Liver (tissue), 8 donors: ENCODE measurements at regions not wholly inside any gene's neighbourhood (a gene's known extent, or its start where the extent isn't known, plus 50 kb on each side); places are given as distances from the start of the nearest gene placed in this dataset.

ENCODE experiments used
- DNase-seq: peaks from one replicate; pipeline ENCODE4 v3.0.0-alpha.2; 2017; ENCODE audit warnings: low spot score
- H3K27ac ChIP-seq, 2 donors: one replicate each; pipeline ENCODE4 v1.7.0; 2013; ENCODE audit warnings: inconsistent platforms in 2 of 2, low read length in 2 of 2, control low read depth in 1 of 2, low read depth in 1 of 2, mild to moderate bottlenecking in 1 of 2
- H3K27me3 ChIP-seq, 4 donors: one replicate each; pipeline versions ENCODE4 v1.6.1 to v1.7.0; 2013; ENCODE audit warnings: low read length in 3 of 4, inconsistent platforms in 1 of 4, mild to moderate bottlenecking in 1 of 4, moderate library complexity in 1 of 4; ENCODE audit not compliant: control insufficient read depth in 4 of 4, insufficient read depth in 4 of 4
- H3K36me3 ChIP-seq, 4 donors: one replicate each; pipeline versions ENCODE4 v1.6.1 to v1.7.0; 2013; ENCODE audit warnings: low read length in 3 of 4, mild to moderate bottlenecking in 3 of 4, low read depth in 1 of 4, moderate library complexity in 1 of 4; ENCODE audit not compliant: control insufficient read depth in 4 of 4, insufficient read depth in 3 of 4
- H3K4me1 ChIP-seq, 4 donors: one replicate each; pipeline versions ENCODE4 v1.6.1 to v1.7.0; 2013; ENCODE audit warnings: low read length in 3 of 4, mild to moderate bottlenecking in 3 of 4, moderate library complexity in 1 of 4; ENCODE audit not compliant: control insufficient read depth in 4 of 4, insufficient read depth in 4 of 4
- H3K4me3 ChIP-seq, 3 donors: one replicate each; pipeline versions ENCODE4 v1.6.1 to v1.7.0; 2013; ENCODE audit warnings: low read length in 3 of 3, control low read depth in 1 of 3, low read depth in 1 of 3, mild to moderate bottlenecking in 1 of 3
- H3K9ac ChIP-seq, 2 donors: one replicate each; pipeline ENCODE4 v1.7.0; 2013; ENCODE audit warnings: low read length in 2 of 2, mild to moderate bottlenecking in 2 of 2, moderate library complexity in 2 of 2, control low read depth in 1 of 2, low read depth in 1 of 2
- H3K9me3 ChIP-seq, 4 donors: one replicate each; pipeline versions ENCODE4 v1.6.1 to v1.7.0; 2013; ENCODE audit warnings: low read length in 3 of 4; ENCODE audit not compliant: control insufficient read depth in 4 of 4
- EGR1 ChIP-seq, 2 donors: IDR thresholded peaks; 2 replicates each; pipeline ENCODE4 v1.6.1; 2016 to 2018; ENCODE audit warnings: antibody characterized with exemption in 2 of 2, low read depth in 2 of 2
- FOXA1 ChIP-seq: IDR thresholded peaks from 2 replicates; pipeline ENCODE4 v1.6.1; 2016; ENCODE audit warnings: antibody characterized with exemption
- FOXA2 ChIP-seq: IDR thresholded peaks from 2 replicates; pipeline ENCODE4 v1.6.1; 2016; ENCODE audit warnings: antibody characterized with exemption
- GABPA ChIP-seq, 2 donors: IDR thresholded peaks in 1 of 2; conservative IDR thresholded peaks in 1 of 2; 2 replicates each; pipeline ENCODE4 v1.6.1; 2016; ENCODE audit warnings: antibody characterized with exemption in 2 of 2, mild to moderate bottlenecking in 1 of 2, moderate library complexity in 1 of 2
- HNF4A ChIP-seq, 2 donors: conservative IDR thresholded peaks; 2 replicates each; pipeline ENCODE4 v1.6.1; 2016; ENCODE audit warnings: antibody characterized with exemption in 2 of 2, mild to moderate bottlenecking in 2 of 2
- HNF4G ChIP-seq: IDR thresholded peaks from 2 replicates; pipeline ENCODE4 v1.6.1; 2016; ENCODE audit warnings: antibody characterized with exemption
- JUND ChIP-seq, 2 donors: IDR thresholded peaks; 2 replicates each; pipeline ENCODE4 v1.6.1; 2016; ENCODE audit warnings: antibody characterized with exemption in 2 of 2
- NR2F2 ChIP-seq: IDR thresholded peaks from 2 replicates; pipeline ENCODE4 v1.6.1; 2016; ENCODE audit warnings: antibody characterized with exemption
- RAD21 ChIP-seq, 2 donors: IDR thresholded peaks; 2 replicates each; pipeline ENCODE4 v1.6.1; 2016; ENCODE audit warnings: antibody characterized with exemption in 2 of 2, mild to moderate bottlenecking in 2 of 2
- RXRA ChIP-seq, 2 donors: IDR thresholded peaks; 2 replicates each; pipeline ENCODE4 v1.6.1; 2017 to 2018; ENCODE audit warnings: antibody characterized with exemption in 2 of 2, mild to moderate bottlenecking in 1 of 2
- SP1 ChIP-seq: IDR thresholded peaks from 2 replicates; pipeline ENCODE4 v1.6.1; 2018; ENCODE audit warnings: antibody characterized with exemption, mild to moderate bottlenecking
- TAF1 ChIP-seq: conservative IDR thresholded peaks from 2 replicates; pipeline ENCODE4 v1.6.1; 2016; ENCODE audit warnings: antibody characterized with exemption, mild to moderate bottlenecking
- YY1 ChIP-seq: IDR thresholded peaks from 2 replicates; pipeline ENCODE4 v1.6.1; 2016; ENCODE audit warnings: antibody characterized with exemption, mild to moderate bottlenecking
- WGBS: extraction: QIAGEN DNeasy Blood & Tissue Kit; methylation state at CpG from one replicate; pipeline ENCODE4 v1.1.7; 2013; 5-methylcytosine and 5-hydroxymethylcytosine counted together
- TF ChIP-seq, protein P1 (sequence below): fragments of 150-350 bp; IDR thresholded peaks from 2 replicates; pipeline ENCODE4 v1.5.1; 2017; ENCODE audit warnings: improper control_type of control experiment, low read depth, low read length; ENCODE audit not compliant: missing input control
- TF ChIP-seq, protein P2 (sequence below): IDR thresholded peaks from 2 replicates; pipeline ENCODE4 v1.6.1; 2016; ENCODE audit warnings: antibody characterized with exemption
- TF ChIP-seq, protein P3 (sequence below): IDR thresholded peaks from 2 replicates; pipeline ENCODE4 v1.6.1; 2016; ENCODE audit warnings: antibody characterized with exemption
- TF ChIP-seq, protein P4 (sequence below): IDR thresholded peaks from 2 replicates; pipeline ENCODE4 v1.6.1; 2016; ENCODE audit warnings: antibody characterized with exemption, mild to moderate bottlenecking
- TF ChIP-seq, protein P5 (sequence below): IDR thresholded peaks from 2 replicates; pipeline ENCODE4 v1.6.1; 2016; ENCODE audit warnings: antibody characterized with exemption
- donor health status: healthy.
- donor health status: healthy.
- donor health status: healthy.
- donor health status: healthy.
- donor health status: healthy.

DNA sequence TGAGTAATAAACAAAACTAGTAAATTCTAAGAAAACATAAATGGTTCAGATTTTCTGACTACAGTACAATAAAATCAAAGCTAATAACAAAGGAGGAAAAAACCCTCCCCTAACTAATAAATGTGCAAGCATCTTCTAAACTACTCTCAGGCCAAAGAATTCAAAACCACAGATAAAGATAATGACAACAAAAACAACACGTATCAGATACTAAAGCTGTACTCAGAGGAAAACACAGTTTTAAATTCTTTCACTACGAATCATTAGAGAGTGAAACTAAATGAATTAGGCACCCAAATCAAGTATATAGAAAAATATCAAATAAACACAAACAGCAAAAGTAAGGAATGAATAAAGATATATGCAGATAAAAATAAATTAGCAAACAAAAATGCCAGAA lies 200.9 kb downstream of the TEX36 start:
- no peak for DNase-seq
- WGBS = 42% methylated on average over 2 of the region's 2 CpGs
- Histone ChIP-seq H3K27ac (no peak overlapping the region), H3K9me3 (no peaks in the 10 kb centered on the region), H3K27me3 (peaks cover 0 to 7% (median 0%) of the 10 kb centered on the region in 4 donors), H3K4me3 (no peak overlapping the region), H3K36me3 (no peaks in the 10 kb centered on the region), H3K4me1 (no peaks in the 10 kb centered on the region), H3K9ac (no peak overlapping the region)
- TF ChIP-seq, protein P1, sequence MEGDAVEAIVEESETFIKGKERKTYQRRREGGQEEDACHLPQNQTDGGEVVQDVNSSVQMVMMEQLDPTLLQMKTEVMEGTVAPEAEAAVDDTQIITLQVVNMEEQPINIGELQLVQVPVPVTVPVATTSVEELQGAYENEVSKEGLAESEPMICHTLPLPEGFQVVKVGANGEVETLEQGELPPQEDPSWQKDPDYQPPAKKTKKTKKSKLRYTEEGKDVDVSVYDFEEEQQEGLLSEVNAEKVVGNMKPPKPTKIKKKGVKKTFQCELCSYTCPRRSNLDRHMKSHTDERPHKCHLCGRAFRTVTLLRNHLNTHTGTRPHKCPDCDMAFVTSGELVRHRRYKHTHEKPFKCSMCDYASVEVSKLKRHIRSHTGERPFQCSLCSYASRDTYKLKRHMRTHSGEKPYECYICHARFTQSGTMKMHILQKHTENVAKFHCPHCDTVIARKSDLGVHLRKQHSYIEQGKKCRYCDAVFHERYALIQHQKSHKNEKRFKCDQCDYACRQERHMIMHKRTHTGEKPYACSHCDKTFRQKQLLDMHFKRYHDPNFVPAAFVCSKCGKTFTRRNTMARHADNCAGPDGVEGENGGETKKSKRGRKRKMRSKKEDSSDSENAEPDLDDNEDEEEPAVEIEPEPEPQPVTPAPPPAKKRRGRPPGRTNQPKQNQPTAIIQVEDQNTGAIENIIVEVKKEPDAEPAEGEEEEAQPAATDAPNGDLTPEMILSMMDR = no peak
- TF ChIP-seq SP1 (no peak), RXRA (IDR thresholded peaks at IDR 0.05) (no peak), JUND (IDR thresholded peaks at IDR 0.05) (no peak), FOXA1 (no peak), RAD21 (IDR thresholded peaks at IDR 0.05) (no peak)

DNA sequence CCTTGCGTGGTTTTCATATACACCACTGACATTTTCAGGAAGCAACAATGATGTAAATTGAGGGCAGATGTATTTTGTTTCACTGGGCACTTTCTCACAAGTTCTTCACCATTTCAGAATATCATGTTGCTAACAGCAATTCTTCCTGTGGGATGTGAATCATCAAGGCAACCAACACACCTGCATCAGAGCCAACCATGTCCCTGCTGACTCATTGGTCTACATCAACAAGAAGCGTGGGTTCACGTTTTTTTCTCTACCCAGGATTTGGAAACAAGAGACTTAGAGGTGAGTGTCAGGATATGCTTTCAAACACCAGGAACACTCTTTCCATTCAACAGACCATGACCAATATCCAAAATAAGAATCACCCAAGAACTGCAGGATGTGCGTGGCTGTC lies 203.9 kb downstream of the TEX36 start:
- no peak overlapping the region for H3K9ac ChIP-seq
- TF ChIP-seq, protein P2, sequence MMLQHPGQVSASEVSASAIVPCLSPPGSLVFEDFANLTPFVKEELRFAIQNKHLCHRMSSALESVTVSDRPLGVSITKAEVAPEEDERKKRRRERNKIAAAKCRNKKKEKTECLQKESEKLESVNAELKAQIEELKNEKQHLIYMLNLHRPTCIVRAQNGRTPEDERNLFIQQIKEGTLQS = no peak
- TF ChIP-seq SP1 (no peak), JUND (IDR thresholded peaks at IDR 0.05) (no peak), NR2F2 (no peak), FOXA2 (no peak), RAD21 (IDR thresholded peaks at IDR 0.05) (no peak), RXRA (IDR thresholded peaks at IDR 0.05) (no peak), YY1 (no peak), HNF4A (conservative IDR thresholded peaks at IDR 0.05) (no peak), TAF1 (no peak), EGR1 (IDR thresholded peaks at IDR 0.05; ENCODE audit: low read depth in 2 of 2) (no peak), GABPA (IDR thresholded peaks at IDR 0.05 in 1 of 2, conservative IDR thresholded peaks at IDR 0.05 in 1 of 2) (no peak), FOXA1 (no peak), HNF4G (no peak)
- TF ChIP-seq, protein P3, sequence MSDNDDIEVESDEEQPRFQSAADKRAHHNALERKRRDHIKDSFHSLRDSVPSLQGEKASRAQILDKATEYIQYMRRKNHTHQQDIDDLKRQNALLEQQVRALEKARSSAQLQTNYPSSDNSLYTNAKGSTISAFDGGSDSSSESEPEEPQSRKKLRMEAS = no peak
- TF ChIP-seq, protein P4, sequence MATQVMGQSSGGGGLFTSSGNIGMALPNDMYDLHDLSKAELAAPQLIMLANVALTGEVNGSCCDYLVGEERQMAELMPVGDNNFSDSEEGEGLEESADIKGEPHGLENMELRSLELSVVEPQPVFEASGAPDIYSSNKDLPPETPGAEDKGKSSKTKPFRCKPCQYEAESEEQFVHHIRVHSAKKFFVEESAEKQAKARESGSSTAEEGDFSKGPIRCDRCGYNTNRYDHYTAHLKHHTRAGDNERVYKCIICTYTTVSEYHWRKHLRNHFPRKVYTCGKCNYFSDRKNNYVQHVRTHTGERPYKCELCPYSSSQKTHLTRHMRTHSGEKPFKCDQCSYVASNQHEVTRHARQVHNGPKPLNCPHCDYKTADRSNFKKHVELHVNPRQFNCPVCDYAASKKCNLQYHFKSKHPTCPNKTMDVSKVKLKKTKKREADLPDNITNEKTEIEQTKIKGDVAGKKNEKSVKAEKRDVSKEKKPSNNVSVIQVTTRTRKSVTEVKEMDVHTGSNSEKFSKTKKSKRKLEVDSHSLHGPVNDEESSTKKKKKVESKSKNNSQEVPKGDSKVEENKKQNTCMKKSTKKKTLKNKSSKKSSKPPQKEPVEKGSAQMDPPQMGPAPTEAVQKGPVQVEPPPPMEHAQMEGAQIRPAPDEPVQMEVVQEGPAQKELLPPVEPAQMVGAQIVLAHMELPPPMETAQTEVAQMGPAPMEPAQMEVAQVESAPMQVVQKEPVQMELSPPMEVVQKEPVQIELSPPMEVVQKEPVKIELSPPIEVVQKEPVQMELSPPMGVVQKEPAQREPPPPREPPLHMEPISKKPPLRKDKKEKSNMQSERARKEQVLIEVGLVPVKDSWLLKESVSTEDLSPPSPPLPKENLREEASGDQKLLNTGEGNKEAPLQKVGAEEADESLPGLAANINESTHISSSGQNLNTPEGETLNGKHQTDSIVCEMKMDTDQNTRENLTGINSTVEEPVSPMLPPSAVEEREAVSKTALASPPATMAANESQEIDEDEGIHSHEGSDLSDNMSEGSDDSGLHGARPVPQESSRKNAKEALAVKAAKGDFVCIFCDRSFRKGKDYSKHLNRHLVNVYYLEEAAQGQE = no peak
- TF ChIP-seq, protein P5, sequence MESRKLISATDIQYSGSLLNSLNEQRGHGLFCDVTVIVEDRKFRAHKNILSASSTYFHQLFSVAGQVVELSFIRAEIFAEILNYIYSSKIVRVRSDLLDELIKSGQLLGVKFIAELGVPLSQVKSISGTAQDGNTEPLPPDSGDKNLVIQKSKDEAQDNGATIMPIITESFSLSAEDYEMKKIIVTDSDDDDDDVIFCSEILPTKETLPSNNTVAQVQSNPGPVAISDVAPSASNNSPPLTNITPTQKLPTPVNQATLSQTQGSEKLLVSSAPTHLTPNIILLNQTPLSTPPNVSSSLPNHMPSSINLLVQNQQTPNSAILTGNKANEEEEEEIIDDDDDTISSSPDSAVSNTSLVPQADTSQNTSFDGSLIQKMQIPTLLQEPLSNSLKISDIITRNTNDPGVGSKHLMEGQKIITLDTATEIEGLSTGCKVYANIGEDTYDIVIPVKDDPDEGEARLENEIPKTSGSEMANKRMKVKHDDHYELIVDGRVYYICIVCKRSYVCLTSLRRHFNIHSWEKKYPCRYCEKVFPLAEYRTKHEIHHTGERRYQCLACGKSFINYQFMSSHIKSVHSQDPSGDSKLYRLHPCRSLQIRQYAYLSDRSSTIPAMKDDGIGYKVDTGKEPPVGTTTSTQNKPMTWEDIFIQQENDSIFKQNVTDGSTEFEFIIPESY = no peak
- TF ChIP-seq, protein P1 = no peak
- H3K9me3 ChIP-seq = no peaks in the 10 kb centered on the region
- 84% methylated on average over 4 of the region's 4 CpGs for WGBS
- H3K4me3 ChIP-seq = no peak overlapping the region
- peaks cover 0 to 5% (median 0%) of the 10 kb centered on the region in 4 donors for H3K27me3 ChIP-seq
- H3K4me1 ChIP-seq = no peaks in the 10 kb centered on the region
- H3K36me3 ChIP-seq = no peaks in the 10 kb centered on the region
- DNase-seq = no peak
- H3K27ac ChIP-seq = no peak overlapping the region
